ENCODE measurements at regions not wholly inside any gene's neighbourhood (a gene's known extent, or its start where the extent isn't known, plus 50 kb on each side); places are given as distances from the start of the nearest gene placed in this dataset.

DNA sequence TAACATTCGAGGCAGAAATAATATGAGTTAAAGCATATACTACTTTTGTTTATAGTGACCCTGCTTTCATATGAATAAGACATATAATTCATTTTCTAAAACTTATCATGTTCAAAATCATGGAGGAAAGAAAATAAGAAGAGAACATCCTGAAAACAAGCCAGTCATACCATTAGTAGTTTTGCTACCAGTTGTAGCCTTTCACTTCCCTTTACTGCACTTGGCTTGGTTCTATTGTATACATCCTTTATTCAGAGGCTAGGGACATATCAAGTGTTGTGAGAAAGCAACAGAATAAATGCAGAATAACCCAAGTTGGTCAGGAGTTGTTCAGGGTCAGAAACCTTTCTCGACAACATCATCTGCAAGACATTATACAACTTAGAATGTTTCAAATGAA, 598.7 kb downstream of the SOX5 start:
- no peak for DNase-seq (ENCODE audit: low spot score)
- H3K27ac ChIP-seq (ENCODE audit: low read depth in 1 of 2, low read length in 2 of 2) = no peak overlapping the region
- H3K4me1 ChIP-seq (ENCODE audit: control insufficient read depth in 4 of 4, insufficient read depth in 4 of 4, low read length in 3 of 4) = peaks cover 0 to 1% (median 0%) of the 10 kb centered on the region in 4 donors
- H3K27me3 ChIP-seq (ENCODE audit: control insufficient read depth in 4 of 4, insufficient read depth in 4 of 4, low read length in 3 of 4) = no peaks in the 10 kb centered on the region
- H3K9ac ChIP-seq (ENCODE audit: low read depth in 1 of 2, low read length in 2 of 2) = no peak overlapping the region
- no peaks in the 10 kb centered on the region for H3K9me3 ChIP-seq (ENCODE audit: control insufficient read depth in 4 of 4, low read length in 3 of 4)
- 89% methylated on average over 2 of the region's 2 CpGs for WGBS
- H3K4me3 ChIP-seq (ENCODE audit: low read depth in 1 of 3, low read length in 3 of 3) = no peak overlapping the region
- H3K36me3 ChIP-seq (ENCODE audit: control insufficient read depth in 4 of 4, insufficient read depth in 3 of 4, low read depth in 1 of 4, low read length in 3 of 4) = no peaks in the 10 kb centered on the region
- TF ChIP-seq HNF4A (conservative IDR thresholded peaks at IDR 0.05) (no peak), YY1 (IDR thresholded peaks at IDR 0.05) (no peak), EGR1 (IDR thresholded peaks at IDR 0.05; ENCODE audit: low read depth in 2 of 2) (no peak), NR2F2 (IDR thresholded peaks at IDR 0.05) (no peak), FOXA1 (IDR thresholded peaks at IDR 0.05) (no peak), HNF4G (IDR thresholded peaks at IDR 0.05) (no peak)

DNA sequence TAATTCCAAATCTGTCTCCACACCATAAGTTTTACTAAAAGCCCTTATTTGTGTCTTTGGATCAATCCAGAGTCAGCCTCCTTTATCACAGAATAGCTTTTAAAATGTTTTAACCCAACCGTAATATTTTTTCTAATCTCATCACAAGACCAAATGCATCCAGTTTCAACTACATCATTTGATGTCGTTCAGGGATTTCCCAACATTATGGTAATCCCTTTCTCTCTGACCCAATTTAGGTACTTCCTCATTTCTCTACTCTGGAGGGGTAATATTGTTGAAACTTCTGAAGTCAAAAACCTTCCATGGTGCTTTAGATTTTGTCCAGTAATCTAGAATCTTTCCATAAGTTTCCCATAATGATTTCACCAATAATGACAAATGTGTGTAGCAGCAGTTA, 596.8 kb downstream of the SOX5 start:
- peaks cover 0 to 1% (median 0%) of the 10 kb centered on the region in 4 donors for H3K4me1 ChIP-seq (ENCODE audit: control insufficient read depth in 4 of 4, insufficient read depth in 4 of 4, low read length in 3 of 4)
- WGBS = 92% methylated on average over 2 of the region's 2 CpGs
- DNase-seq (ENCODE audit: low spot score) = no peak
- no peak overlapping the region for H3K4me3 ChIP-seq (ENCODE audit: low read depth in 1 of 3, low read length in 3 of 3)
- no peaks in the 10 kb centered on the region for H3K9me3 ChIP-seq (ENCODE audit: control insufficient read depth in 4 of 4, low read length in 3 of 4)
- H3K9ac ChIP-seq (ENCODE audit: low read depth in 1 of 2, low read length in 2 of 2) = no peak overlapping the region
- H3K27ac ChIP-seq (ENCODE audit: low read depth in 1 of 2, low read length in 2 of 2) = no peak overlapping the region
- TF ChIP-seq EGR1 (IDR thresholded peaks at IDR 0.05; ENCODE audit: low read depth in 2 of 2) = no peak
- TF ChIP-seq FOXA2 (IDR thresholded peaks at IDR 0.05) = no peak
- TF ChIP-seq, protein P1, sequence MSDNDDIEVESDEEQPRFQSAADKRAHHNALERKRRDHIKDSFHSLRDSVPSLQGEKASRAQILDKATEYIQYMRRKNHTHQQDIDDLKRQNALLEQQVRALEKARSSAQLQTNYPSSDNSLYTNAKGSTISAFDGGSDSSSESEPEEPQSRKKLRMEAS (IDR thresholded peaks at IDR 0.05) = no peak
- TF ChIP-seq RXRA (IDR thresholded peaks at IDR 0.05) = no peak
- TF ChIP-seq GABPA (IDR thresholded peaks at IDR 0.05 in 1 of 2, conservative IDR thresholded peaks at IDR 0.05 in 1 of 2) = no peak
- no peak for TF ChIP-seq HNF4G (IDR thresholded peaks at IDR 0.05)
- no peak for TF ChIP-seq SP1 (IDR thresholded peaks at IDR 0.05)
- TF ChIP-seq TAF1 (conservative IDR thresholded peaks at IDR 0.05) = no peak
- no peak for TF ChIP-seq NR2F2 (IDR thresholded peaks at IDR 0.05)
- no peak for TF ChIP-seq RAD21 (IDR thresholded peaks at IDR 0.05)
- no peaks in the 10 kb centered on the region for H3K36me3 ChIP-seq (ENCODE audit: control insufficient read depth in 4 of 4, insufficient read depth in 3 of 4, low read depth in 1 of 4, low read length in 3 of 4)
- H3K27me3 ChIP-seq (ENCODE audit: control insufficient read depth in 4 of 4, insufficient read depth in 4 of 4, low read length in 3 of 4) = no peaks in the 10 kb centered on the region

DNA sequence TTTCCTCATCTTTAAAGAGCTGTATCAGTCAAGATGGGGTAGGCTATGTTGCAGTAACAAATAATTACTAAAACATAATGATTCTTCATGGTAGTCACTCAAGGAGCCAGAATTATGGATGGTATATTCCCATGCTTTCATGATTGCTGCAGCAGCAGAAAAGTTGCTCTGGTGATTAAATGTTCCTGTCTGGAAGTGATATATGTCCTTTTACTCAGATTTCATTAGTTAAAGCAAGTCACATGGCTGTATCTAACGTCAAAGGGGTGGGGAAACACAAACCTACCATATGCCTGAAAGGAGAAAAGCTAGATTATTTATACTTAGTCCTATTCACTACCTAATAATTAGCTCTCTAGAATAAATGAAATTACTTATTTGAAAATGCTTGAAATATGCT, 594.7 kb downstream of the SOX5 start:
- H3K4me3 ChIP-seq (ENCODE audit: low read depth in 1 of 3, low read length in 3 of 3) = no peak overlapping the region
- 69% methylated on average over 1 of the region's 1 CpG for WGBS

More for the DNA sequence above, 594.7 kb downstream of the SOX5 start:
- TF ChIP-seq, protein P2, sequence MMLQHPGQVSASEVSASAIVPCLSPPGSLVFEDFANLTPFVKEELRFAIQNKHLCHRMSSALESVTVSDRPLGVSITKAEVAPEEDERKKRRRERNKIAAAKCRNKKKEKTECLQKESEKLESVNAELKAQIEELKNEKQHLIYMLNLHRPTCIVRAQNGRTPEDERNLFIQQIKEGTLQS (IDR thresholded peaks at IDR 0.05) = no peak
- no peak for TF ChIP-seq NR2F2 (IDR thresholded peaks at IDR 0.05)
- TF ChIP-seq FOXA1 (IDR thresholded peaks at IDR 0.05) = no peak
- no peak for TF ChIP-seq HNF4A (conservative IDR thresholded peaks at IDR 0.05)
- TF ChIP-seq RAD21 (IDR thresholded peaks at IDR 0.05) = no peak
- TF ChIP-seq GABPA (IDR thresholded peaks at IDR 0.05 in 1 of 2, conservative IDR thresholded peaks at IDR 0.05 in 1 of 2) = no peak
- no peak for TF ChIP-seq JUND (IDR thresholded peaks at IDR 0.05)
- TF ChIP-seq HNF4G (IDR thresholded peaks at IDR 0.05) = no peak
- TF ChIP-seq RXRA (IDR thresholded peaks at IDR 0.05) = no peak
- TF ChIP-seq TAF1 (conservative IDR thresholded peaks at IDR 0.05) = no peak
- TF ChIP-seq, protein P1 (IDR thresholded peaks at IDR 0.05) = no peak
- TF ChIP-seq YY1 (IDR thresholded peaks at IDR 0.05) = no peak
- TF ChIP-seq, protein P3, sequence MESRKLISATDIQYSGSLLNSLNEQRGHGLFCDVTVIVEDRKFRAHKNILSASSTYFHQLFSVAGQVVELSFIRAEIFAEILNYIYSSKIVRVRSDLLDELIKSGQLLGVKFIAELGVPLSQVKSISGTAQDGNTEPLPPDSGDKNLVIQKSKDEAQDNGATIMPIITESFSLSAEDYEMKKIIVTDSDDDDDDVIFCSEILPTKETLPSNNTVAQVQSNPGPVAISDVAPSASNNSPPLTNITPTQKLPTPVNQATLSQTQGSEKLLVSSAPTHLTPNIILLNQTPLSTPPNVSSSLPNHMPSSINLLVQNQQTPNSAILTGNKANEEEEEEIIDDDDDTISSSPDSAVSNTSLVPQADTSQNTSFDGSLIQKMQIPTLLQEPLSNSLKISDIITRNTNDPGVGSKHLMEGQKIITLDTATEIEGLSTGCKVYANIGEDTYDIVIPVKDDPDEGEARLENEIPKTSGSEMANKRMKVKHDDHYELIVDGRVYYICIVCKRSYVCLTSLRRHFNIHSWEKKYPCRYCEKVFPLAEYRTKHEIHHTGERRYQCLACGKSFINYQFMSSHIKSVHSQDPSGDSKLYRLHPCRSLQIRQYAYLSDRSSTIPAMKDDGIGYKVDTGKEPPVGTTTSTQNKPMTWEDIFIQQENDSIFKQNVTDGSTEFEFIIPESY (IDR thresholded peaks at IDR 0.05) = no peak
- Histone ChIP-seq H3K36me3 (ENCODE audit: control insufficient read depth in 4 of 4, insufficient read depth in 3 of 4, low read depth in 1 of 4, low read length in 3 of 4) (no peaks in the 10 kb centered on the region), H3K4me1 (ENCODE audit: control insufficient read depth in 4 of 4, insufficient read depth in 4 of 4, low read length in 3 of 4) (peaks cover 0 to 1% (median 0%) of the 10 kb centered on the region in 4 donors), H3K9ac (ENCODE audit: low read depth in 1 of 2, low read length in 2 of 2) (no peak overlapping the region), H3K27me3 (ENCODE audit: control insufficient read depth in 4 of 4, insufficient read depth in 4 of 4, low read length in 3 of 4) (no peaks in the 10 kb centered on the region), H3K9me3 (ENCODE audit: control insufficient read depth in 4 of 4, low read length in 3 of 4) (no peaks in the 10 kb centered on the region), H3K27ac (ENCODE audit: low read depth in 1 of 2, low read length in 2 of 2) (no peak overlapping the region)
- no peak for DNase-seq (ENCODE audit: low spot score)

Measured in liver (tissue), 7 donors.